HUES6 (cell line): ENCODE measurements at regions not wholly inside any gene's neighbourhood (a gene's known extent, or its start where the extent isn't known, plus 50 kb on each side); places are given as distances from the start of the nearest gene placed in this dataset.

Experiments
- H3K27ac ChIP-seq: 2 replicates; pipeline ENCODE4 v1.7.0; 2013; ENCODE audit warnings: low read depth, mild to moderate bottlenecking, low read length, inconsistent platforms
- H3K27me3 ChIP-seq: 2 replicates; pipeline ENCODE4 v1.6.1; 2013; ENCODE audit warnings: low read length; ENCODE audit not compliant: control insufficient read depth, insufficient read depth
- H3K36me3 ChIP-seq: 2 replicates; pipeline ENCODE4 v1.6.1; 2013; ENCODE audit warnings: low read length; ENCODE audit not compliant: control insufficient read depth, insufficient read depth
- H3K4me1 ChIP-seq: 2 replicates; pipeline ENCODE4 v1.6.1; 2013; ENCODE audit warnings: low read length; ENCODE audit not compliant: control insufficient read depth, insufficient read depth
- H3K4me3 ChIP-seq: 2 replicates; pipeline ENCODE4 v1.5.1; 2013; ENCODE audit warnings: low read depth, low read length
- H3K9ac ChIP-seq: one replicate; pipeline ENCODE4 v1.6.1; 2013; ENCODE audit warnings: mild to moderate bottlenecking, low read length
- H3K9me3 ChIP-seq: 2 replicates; pipeline ENCODE4 v1.6.1; 2013; ENCODE audit warnings: low read depth, low read length; ENCODE audit not compliant: control insufficient read depth, insufficient read depth

DNA sequence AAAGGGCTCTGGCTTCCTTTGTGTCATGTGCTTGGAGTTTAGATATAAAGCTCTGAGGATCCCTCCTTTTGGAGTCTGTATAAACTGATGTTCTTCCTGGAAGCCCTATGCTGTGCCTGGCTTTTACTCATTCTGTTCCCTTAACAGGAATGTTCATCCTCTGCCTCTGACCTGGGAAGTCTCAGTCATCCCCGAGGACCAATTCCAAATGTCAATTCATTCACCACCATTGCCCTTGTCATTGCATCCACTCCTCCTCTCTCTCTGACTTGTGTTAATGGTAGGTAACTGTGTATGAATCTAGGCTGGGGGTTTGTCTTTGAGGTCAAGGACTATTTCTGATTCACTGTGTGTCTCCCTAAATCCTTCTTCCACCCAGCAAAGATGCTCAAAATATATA is 204.2 kb upstream of the CAMK1G start:
- no peak overlapping the region for H3K27ac ChIP-seq
- H3K9me3 ChIP-seq: no peaks in the 10 kb centered on the region
- no peaks in the 10 kb centered on the region for H3K27me3 ChIP-seq
- H3K4me1 ChIP-seq: peaks cover 51% of the 10 kb centered on the region
- H3K4me3 ChIP-seq: no peak overlapping the region
- no peaks in the 10 kb centered on the region for H3K36me3 ChIP-seq
- H3K9ac ChIP-seq: no peak overlapping the region

DNA sequence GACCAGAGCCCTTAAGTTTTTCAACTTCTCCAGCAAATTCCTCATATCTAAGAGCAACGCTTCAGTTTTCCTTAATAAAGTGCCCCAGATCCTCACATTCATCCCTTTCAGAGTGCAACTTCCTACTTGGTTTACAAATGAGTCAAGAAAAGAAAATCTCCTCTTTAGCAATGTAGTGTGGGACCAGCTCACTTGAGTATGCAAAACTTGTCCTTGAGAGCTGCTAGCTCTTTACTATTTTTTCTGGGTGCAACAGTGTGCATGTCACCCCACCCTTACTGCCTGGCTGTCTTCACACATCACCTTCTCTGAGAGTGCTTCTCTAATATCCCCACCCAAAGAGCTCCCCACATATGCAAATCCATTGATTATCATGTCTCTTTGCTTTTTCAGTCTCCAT is 203.1 kb upstream of the CAMK1G start:
- Histone ChIP-seq H3K4me3 (no peak overlapping the region), H3K27ac (no peak overlapping the region), H3K36me3 (no peaks in the 10 kb centered on the region), H3K4me1 (peaks cover 57% of the 10 kb centered on the region), H3K9me3 (no peaks in the 10 kb centered on the region), H3K27me3 (no peaks in the 10 kb centered on the region), H3K9ac (no peak overlapping the region)

- no peaks in the 10 kb centered on the region for H3K9me3 ChIP-seq
- H3K36me3 ChIP-seq: no peaks in the 10 kb centered on the region
- H3K4me1 ChIP-seq: peaks cover 62% of the 10 kb centered on the region
- no peak overlapping the region for H3K9ac ChIP-seq
- H3K27me3 ChIP-seq: no peaks in the 10 kb centered on the region
- 0 out of 2 replicates have a peak overlapping the region, but pooled peaks have one; percentile 77 for H3K27ac ChIP-seq
- H3K4me3 ChIP-seq: no peak overlapping the region
Observed at GRCh38 chr1:209382231-209383100, 201.0 kb upstream of the CAMK1G start.

- H3K9ac ChIP-seq: peak overlapping the region; percentile 25
- H3K36me3 ChIP-seq: no peaks in the 10 kb centered on the region
- peak overlapping the region; percentile 77 for H3K27ac ChIP-seq
- H3K4me1 ChIP-seq: peaks cover 65% of the 10 kb centered on the region
- no peak overlapping the region for H3K4me3 ChIP-seq
- H3K9me3 ChIP-seq: no peaks in the 10 kb centered on the region
- H3K27me3 ChIP-seq: no peaks in the 10 kb centered on the region
Observed at GRCh38 chr1:209383422-209383821, 200.1 kb upstream of the CAMK1G start.

DNA sequence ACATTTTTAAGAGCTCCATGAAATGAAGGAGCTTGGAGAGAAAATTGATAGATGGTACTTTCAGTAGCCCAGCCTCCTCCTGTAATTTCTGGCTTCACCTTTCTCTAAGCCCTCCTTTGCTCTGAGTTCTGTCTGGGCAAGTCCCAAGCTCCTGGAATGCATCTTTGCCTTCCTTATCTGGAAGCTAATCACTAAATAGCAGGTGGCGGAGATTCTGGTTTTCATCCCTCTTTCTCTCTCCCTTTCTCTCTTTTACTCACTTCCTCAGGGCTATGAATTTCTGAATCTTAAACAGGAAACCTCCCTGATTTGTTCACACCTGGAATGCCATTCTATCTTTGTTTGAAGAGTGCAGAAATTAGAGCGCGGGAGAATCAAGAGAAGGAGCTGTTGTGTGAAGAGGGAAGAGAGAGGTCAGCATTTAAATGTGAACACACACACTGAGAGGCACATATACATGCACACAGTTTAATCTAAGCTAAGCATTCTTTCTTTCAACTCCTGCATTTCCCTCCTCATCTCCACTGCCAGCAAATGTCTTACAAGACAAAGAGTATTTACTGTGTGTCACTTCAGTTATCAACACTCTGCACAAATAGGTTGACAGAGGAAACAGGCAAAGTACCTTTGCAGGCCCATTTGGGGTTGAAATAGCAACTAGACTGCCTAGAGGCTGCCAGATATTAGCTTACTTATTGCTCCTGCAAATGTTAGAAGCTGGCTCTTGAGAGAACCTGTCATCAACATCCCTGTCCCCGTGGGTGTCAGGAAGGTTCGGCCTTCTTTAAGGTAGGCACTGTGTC is 199.4 kb upstream of the CAMK1G start:
- Histone ChIP-seq H3K9me3 (no peaks in the 10 kb centered on the region), H3K4me3 (no peak overlapping the region), H3K9ac (peak overlapping the region; percentile 59), H3K27ac (peak overlapping the region; percentile 77), H3K27me3 (no peaks in the 10 kb centered on the region), H3K4me1 (peaks cover 62% of the 10 kb centered on the region), H3K36me3 (no peaks in the 10 kb centered on the region)

- Histone ChIP-seq H3K27ac (peak overlapping the region; percentile 77), H3K36me3 (no peaks in the 10 kb centered on the region)
Observed at GRCh38 chr1:209384710-209385550, 198.6 kb upstream of the CAMK1G start.

DNA sequence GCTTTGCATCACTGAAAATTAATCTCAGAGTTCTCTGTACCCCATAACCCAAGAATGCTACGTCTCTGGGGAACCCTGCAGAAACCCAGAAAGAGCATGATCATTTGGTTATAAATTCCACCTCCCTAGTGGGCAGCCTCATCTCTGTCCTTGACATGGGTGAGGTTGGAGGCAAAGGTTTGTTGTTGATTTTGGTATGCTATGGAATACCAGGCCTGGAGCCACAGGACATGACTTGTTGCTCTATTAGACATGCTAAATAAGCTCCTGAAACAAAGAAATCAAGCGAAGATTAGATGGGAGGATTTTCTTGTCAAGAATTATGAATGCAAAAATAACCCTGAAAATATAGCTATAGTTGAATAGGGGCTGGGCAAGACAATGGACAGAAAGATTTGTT is 197.4 kb upstream of the CAMK1G start:
- Histone ChIP-seq H3K27me3 (no peaks in the 10 kb centered on the region), H3K27ac (no peak overlapping the region), H3K4me1 (peaks cover 55% of the 10 kb centered on the region), H3K4me3 (no peak overlapping the region), H3K9ac (no peak overlapping the region), H3K36me3 (no peaks in the 10 kb centered on the region), H3K9me3 (no peaks in the 10 kb centered on the region)

More at GRCh38 chr1:209384710-209385550, 198.6 kb upstream of the CAMK1G start:
- no peaks in the 10 kb centered on the region for H3K27me3 ChIP-seq
- no peak overlapping the region for H3K4me3 ChIP-seq
- H3K4me1 ChIP-seq: peaks cover 55% of the 10 kb centered on the region
- H3K9ac ChIP-seq: peak overlapping the region; percentile 59
- H3K9me3 ChIP-seq: no peaks in the 10 kb centered on the region

DNA sequence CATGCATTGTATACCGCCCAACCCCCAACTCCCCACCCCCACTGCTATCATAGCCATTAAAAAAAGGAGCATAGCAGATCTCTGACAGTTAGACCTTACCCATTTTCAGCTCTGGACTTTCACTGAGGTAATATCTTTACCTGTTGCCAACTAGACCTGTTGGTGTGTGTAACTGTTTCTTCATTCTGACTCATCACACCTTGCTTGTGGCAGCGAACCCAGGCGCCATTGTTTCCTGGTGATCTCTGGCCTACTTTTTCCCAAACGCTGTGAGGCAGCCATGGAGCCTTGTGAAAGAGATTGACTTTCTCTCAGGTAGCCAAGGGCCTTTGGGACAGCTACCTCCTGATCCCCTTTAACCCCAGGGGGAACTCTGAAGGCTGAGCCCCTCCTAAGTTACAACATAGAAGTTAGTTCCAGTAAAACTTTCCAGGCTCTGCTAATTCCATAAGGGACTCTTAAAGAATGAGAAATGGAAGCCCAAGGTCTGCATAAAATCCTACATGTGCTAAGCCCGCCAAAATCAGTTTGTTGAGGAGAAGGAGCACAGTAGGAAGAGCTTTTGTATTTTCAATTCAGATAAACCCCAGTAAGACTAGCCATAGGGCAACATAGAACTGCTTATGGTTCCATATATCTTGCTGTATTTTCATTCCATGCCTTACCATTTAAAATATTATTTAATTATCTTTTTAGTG is 196.1 kb upstream of the CAMK1G start:
- H3K9me3 ChIP-seq: no peaks in the 10 kb centered on the region
- no peaks in the 10 kb centered on the region for H3K36me3 ChIP-seq
- peaks cover 58% of the 10 kb centered on the region for H3K4me1 ChIP-seq
- H3K27me3 ChIP-seq: no peaks in the 10 kb centered on the region
- H3K27ac ChIP-seq: no peak overlapping the region
- no peak overlapping the region for H3K9ac ChIP-seq
- H3K4me3 ChIP-seq: no peak overlapping the region

GRCh38 chr1:209387969-209388329 is 195.6 kb upstream of the CAMK1G start:
- Histone ChIP-seq H3K9ac (no peak overlapping the region), H3K27me3 (no peaks in the 10 kb centered on the region), H3K9me3 (no peaks in the 10 kb centered on the region), H3K36me3 (no peaks in the 10 kb centered on the region), H3K27ac (no peak overlapping the region), H3K4me1 (peaks cover 56% of the 10 kb centered on the region), H3K4me3 (no peak overlapping the region)

DNA sequence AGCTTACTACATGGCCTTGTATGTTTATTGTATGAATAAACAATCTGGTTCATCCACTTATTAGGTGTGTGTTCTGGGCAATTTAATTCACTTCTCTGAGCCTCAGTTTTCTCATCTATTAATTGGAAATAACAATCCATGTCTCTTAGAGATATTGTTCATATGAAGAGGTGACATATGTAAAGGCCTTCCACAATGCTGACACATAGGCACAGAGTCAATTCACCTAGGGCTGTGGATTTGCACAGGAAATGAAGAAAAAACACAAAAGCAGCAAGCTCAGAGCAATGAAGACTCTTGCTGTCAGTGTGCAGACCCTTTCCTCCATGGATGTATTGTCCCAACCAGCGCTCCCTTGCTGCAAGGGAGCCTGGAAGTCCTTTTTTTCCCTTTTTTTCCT is 195.2 kb upstream of the CAMK1G start:
- Histone ChIP-seq H3K4me3 (no peak overlapping the region), H3K27me3 (no peaks in the 10 kb centered on the region), H3K4me1 (peaks cover 52% of the 10 kb centered on the region), H3K36me3 (no peaks in the 10 kb centered on the region), H3K9me3 (no peaks in the 10 kb centered on the region), H3K27ac (no peak overlapping the region), H3K9ac (no peak overlapping the region)
